ENCODE measurements at regions not wholly inside any gene's neighbourhood (a gene's known extent, or its start where the extent isn't known, plus 50 kb on each side); places are given as distances from the start of the nearest gene placed in this dataset.

DNA sequence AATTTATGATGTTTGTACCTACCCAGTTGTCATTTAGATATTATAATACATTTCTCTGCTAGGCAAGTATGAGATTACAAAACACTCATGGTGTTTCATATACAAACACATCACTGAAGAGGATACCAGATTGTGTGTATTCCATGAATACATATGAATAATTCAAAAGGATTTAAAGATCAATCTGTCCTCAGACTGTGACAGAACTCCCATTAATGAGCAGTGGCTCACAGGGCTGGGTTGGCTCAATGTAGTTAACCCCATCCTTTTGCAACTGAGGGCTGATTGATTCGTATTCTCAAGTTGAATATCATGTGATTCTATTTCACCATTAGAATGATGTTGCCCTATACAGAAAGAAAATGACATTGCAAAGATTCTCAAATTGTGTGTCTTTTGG, 79.6 kb upstream of the SPANXN2 start:
- DNase-seq (ENCODE audit: low read depth): no peak

DNA sequence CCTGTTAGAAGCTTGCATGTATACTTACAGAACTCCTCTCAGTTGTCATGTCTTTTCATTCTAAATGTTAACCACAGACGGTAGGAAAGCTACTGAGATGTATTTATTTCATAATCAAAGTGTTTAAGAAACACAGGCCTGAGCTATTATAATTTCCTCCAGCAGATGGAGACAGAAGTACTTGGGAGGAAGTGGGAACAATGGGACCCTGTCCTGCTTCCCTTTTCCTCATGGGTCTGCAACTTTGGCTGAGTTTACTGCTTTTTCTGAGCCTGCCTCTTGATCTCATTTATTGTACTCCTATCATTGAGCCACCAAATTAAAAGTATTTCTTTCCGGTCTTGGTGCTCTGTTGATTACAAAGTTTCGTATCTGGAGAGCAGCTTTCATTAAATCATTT, 67.7 kb upstream of the SPANXN2 start:
- peak; percentile 29 for DNase-seq (ENCODE audit: low read depth)

DNA sequence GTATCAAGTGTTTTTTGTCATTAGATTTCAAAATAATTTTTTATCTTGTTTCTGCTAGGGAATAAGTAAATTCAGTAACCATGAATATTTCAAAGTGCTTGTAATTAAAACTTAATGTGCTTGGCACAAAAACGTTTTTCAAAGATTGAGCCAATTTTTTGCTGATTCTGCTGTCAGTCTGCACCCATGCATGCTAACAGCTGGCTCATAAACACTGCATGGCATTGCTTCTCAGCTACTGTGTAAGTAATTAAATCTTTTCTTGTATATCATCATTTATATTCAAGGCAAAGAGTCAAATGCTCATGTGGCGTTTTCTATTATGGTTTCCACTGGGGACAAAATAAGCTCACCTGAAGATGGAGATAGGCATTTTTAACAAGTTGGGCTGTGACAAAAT, 66.8 kb upstream of the SPANXN2 start:
- no peak for DNase-seq (ENCODE audit: low read depth)

DNA sequence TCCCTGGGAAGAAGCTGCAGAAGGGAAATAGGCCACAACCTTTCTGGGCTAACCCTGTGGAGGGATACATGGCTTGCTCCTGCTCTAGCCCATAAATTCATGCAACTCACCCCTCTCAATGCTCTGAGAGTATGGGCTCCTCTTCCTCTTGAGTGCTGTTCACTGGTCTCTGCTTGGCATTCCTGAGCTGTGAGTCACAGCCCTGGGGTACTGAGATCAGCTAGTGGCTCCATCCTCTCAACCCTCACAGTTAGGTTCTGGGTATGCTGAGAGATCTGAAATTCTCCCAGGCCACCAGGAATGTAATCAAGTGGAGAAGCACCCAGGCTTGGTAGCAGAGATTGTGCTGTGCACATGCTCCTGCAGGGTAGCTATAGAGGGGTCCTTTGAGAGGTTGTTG, 60.6 kb upstream of the SPANXN2 start:
- DNase-seq (ENCODE audit: low read depth): peak; percentile 22
